HCT116 (cell line): ENCODE measurements at regions not wholly inside any gene's neighbourhood (a gene's known extent, or its start where the extent isn't known, plus 50 kb on each side); places are given as distances from the start of the nearest gene placed in this dataset.

ENCODE experiments used
- ATAC-seq: fragments of 200-7000 bp; cut with Tn5 transposase; 2 replicates; pipeline ENCODE4 v1.9.1; 2020; ENCODE audit warnings: mild to moderate bottlenecking, moderate library complexity
- BruUV-seq: library from RNA; stranded (reverse); fragments of 400-500 nt; replicated peaks from 2 replicates; lab custom pipeline; 2021; lab: Mats Ljungman, UMichigan
- CTCF ChIA-PET: fragments of 300-600 bp; sonication (Branson Sonifier 250); formaldehyde crosslinking; loops from one replicate; lab custom pipeline; 2021; ENCODE audit warnings: antibody characterized with exemption; lab: Charles Lee
- POLR2A ChIA-PET: fragments of 300-600, 350-600 bp; sonication (Branson Sonifier 250); formaldehyde crosslinking; loops from one replicate; lab custom pipeline; 2021; ENCODE audit warnings: antibody characterized with exemption; lab: Charles Lee
- RAD21 ChIA-PET, 2 experiments: fragments of 300-600 bp; sonication (Branson Sonifier 250); formaldehyde crosslinking; loops; one replicate each; lab custom pipeline; 2023; ENCODE audit warnings: low total read pairs in 2 of 2; ENCODE audit not compliant: uncharacterized antibody in 2 of 2, unreplicated experiment in 2 of 2, low non-redundant PET in 1 of 2; lab: Charles Lee
- DNase-seq: peaks from one replicate; pipeline ENCODE4 v3.0.0-alpha.2; 2010; ENCODE audit warnings: low read depth, low spot score
- H2AFZ ChIP-seq: fragments of 200-600 bp; shearing (Covaris generic), sonication (generic); 2 replicates; pipeline ENCODE4 v1.6.1; 2017; ENCODE audit warnings: low read depth, mixed run types, mixed read lengths, antibody characterized with exemption, low read length; ENCODE audit not compliant: poor library complexity, severe bottlenecking
- H3K27ac ChIP-seq: 2 replicates; pipeline ENCODE4 v1.5.1; 2012; ENCODE audit warnings: low read depth, low read length
- H3K27me3 ChIP-seq: fragments of 200-600 bp; sonication (generic); 2 replicates; pipeline ENCODE4 v1.6.1; 2016; ENCODE audit warnings: mixed run types, low read length, mixed read lengths; ENCODE audit not compliant: insufficient read depth
- H3K36me3 ChIP-seq, 2 experiments: fragments of 200-500 bp in 1 of 2; fragments of 200-600 bp in 1 of 2; sonication (Bioruptor generic) in 1 of 2; sonication (generic) in 1 of 2; 2 replicates each; pipeline versions ENCODE4 v1.5.1 to v1.6.1; 2014 to 2016; ENCODE audit warnings: low read length in 2 of 2, inconsistent platforms in 1 of 2, mixed read lengths in 1 of 2, mixed run types in 1 of 2; ENCODE audit not compliant: insufficient read depth in 2 of 2, control insufficient read depth in 1 of 2
- H3K4me1 ChIP-seq, 2 experiments: fragments of 200-600 bp in 1 of 2; sonication (generic) in 1 of 2; 2 replicates each; pipeline versions ENCODE4 v1.5.1 to v1.6.1; 2012 to 2017; ENCODE audit warnings: low read length in 2 of 2, inconsistent platforms in 1 of 2, mild to moderate bottlenecking in 1 of 2, mixed read lengths in 1 of 2, mixed run types in 1 of 2, moderate library complexity in 1 of 2; ENCODE audit not compliant: insufficient read depth in 2 of 2, control insufficient read depth in 1 of 2
- H3K4me2 ChIP-seq: fragments of 200-600 bp; sonication (generic); 2 replicates; pipeline ENCODE4 v1.6.1; 2017; ENCODE audit warnings: mixed run types, low read length, mixed read lengths
- H3K4me3 ChIP-seq, 2 experiments: fragments of 200-600 bp in 1 of 2; sonication (generic) in 1 of 2; replicated peaks in 1 of 2; 2 replicates each; pipeline ENCODE4 v1.5.1; 2011 to 2016; ENCODE audit warnings: low read length in 2 of 2, control low read depth in 1 of 2, low read depth in 1 of 2, mild to moderate bottlenecking in 1 of 2, mixed read lengths in 1 of 2, mixed run types in 1 of 2
- H3K79me2 ChIP-seq: fragments of 200-600 bp; sonication (generic); 2 replicates; pipeline ENCODE4 v1.6.1; 2017; ENCODE audit warnings: mild to moderate bottlenecking, mixed run types, low read length, moderate library complexity, mixed read lengths; ENCODE audit not compliant: insufficient read depth
- H3K9ac ChIP-seq: fragments of 200-600 bp; sonication (generic); 2 replicates; pipeline ENCODE4 v1.6.1; 2016; ENCODE audit warnings: low read length, mixed read lengths
- H3K9me2 ChIP-seq: fragments of 200-600 bp; sonication (generic), shearing (Covaris generic); 2 replicates; pipeline ENCODE4 v1.6.1; 2017; ENCODE audit warnings: mixed run types, mild to moderate bottlenecking, moderate library complexity; ENCODE audit not compliant: insufficient read depth
- H3K9me3 ChIP-seq, 2 experiments: fragments of 200-500 bp in 1 of 2; fragments of 200-600 bp in 1 of 2; sonication (Bioruptor generic) in 1 of 2; sonication (generic) in 1 of 2; 2 replicates each; pipeline ENCODE4 v1.6.1; 2014 to 2017; ENCODE audit warnings: low read length in 2 of 2, mixed read lengths in 2 of 2, inconsistent platforms in 1 of 2, low read depth in 1 of 2, mild to moderate bottlenecking in 1 of 2, mixed run types in 1 of 2, moderate library complexity in 1 of 2; ENCODE audit not compliant: control insufficient read depth in 1 of 2, insufficient read depth in 1 of 2
- H4K20me1 ChIP-seq: fragments of 200-600 bp; sonication (generic), shearing (Covaris generic); 2 replicates; pipeline ENCODE4 v1.6.1; 2017; ENCODE audit warnings: mixed run types, mild to moderate bottlenecking, moderate library complexity; ENCODE audit not compliant: insufficient read depth
- CBX3 ChIP-seq: IDR thresholded peaks from 2 replicates; pipeline ENCODE4 v1.6.1; 2012; ENCODE audit warnings: low read depth
- CEBPB ChIP-seq: IDR thresholded peaks from 2 replicates; pipeline ENCODE4 v1.6.1; 2012; ENCODE audit warnings: low read depth
- ELF1 ChIP-seq: IDR thresholded peaks from 2 replicates; pipeline ENCODE4 v1.6.1; 2012; ENCODE audit warnings: low read depth, borderline replicate concordance
- EZH2 ChIP-seq: fragments of 200-600 bp; sonication (generic); IDR thresholded peaks from 2 replicates; pipeline ENCODE4 v1.6.1; 2017; ENCODE audit warnings: antibody characterized with exemption, mixed run types
- EZH2phosphoT487 ChIP-seq: fragments of 200-600 bp; IDR thresholded peaks from 2 replicates; pipeline ENCODE4 v1.6.1; 2018; ENCODE audit warnings: antibody characterized with exemption, borderline replicate concordance
- JUND ChIP-seq: IDR thresholded peaks from 2 replicates; pipeline ENCODE4 v1.6.1; 2012
- MAX ChIP-seq: IDR thresholded peaks from 2 replicates; pipeline ENCODE4 v1.6.1; 2012
- POLR2A ChIP-seq: IDR thresholded peaks from 2 replicates; pipeline ENCODE4 v1.7.0; 2011; ENCODE audit warnings: borderline replicate concordance; ENCODE audit not compliant: insufficient read depth, insufficient read length; ENCODE audit errors: extremely low read depth
- POLR2AphosphoS5 ChIP-seq: IDR thresholded peaks from 2 replicates; pipeline ENCODE4 v1.6.1; 2011; ENCODE audit warnings: mild to moderate bottlenecking, low read depth, low read length, moderate library complexity
- RAD21 ChIP-seq: IDR thresholded peaks from 2 replicates; pipeline ENCODE4 v1.6.1; 2012; ENCODE audit warnings: low read depth, mild to moderate bottlenecking
- SIN3A ChIP-seq: IDR thresholded peaks from 2 replicates; pipeline ENCODE4 v1.6.1; 2012; ENCODE audit warnings: low read depth
- SP1 ChIP-seq: IDR thresholded peaks from 2 replicates; pipeline ENCODE4 v1.6.1; 2012; ENCODE audit warnings: low read depth
- TCF7L2 ChIP-seq: IDR thresholded peaks from 2 replicates; pipeline ENCODE4 v1.7.0; 2011; ENCODE audit warnings: borderline replicate concordance, inconsistent platforms; ENCODE audit not compliant: insufficient read depth, insufficient read length; ENCODE audit errors: extremely low read depth
- YY1 ChIP-seq: IDR thresholded peaks from 2 replicates; pipeline ENCODE4 v1.6.1; 2011; ENCODE audit warnings: low read length, low read depth, moderate library complexity, mild to moderate bottlenecking; ENCODE audit not compliant: insufficient replicate concordance; ENCODE audit errors: extremely low read depth
- ZBTB33 ChIP-seq: IDR thresholded peaks from 2 replicates; pipeline ENCODE4 v1.6.1; 2011; ENCODE audit warnings: mild to moderate bottlenecking, low read length, moderate library complexity; ENCODE audit not compliant: insufficient replicate concordance; ENCODE audit errors: extremely low read depth
- ZFX ChIP-seq: fragments of 450-650 bp; IDR thresholded peaks from 2 replicates; pipeline ENCODE4 v1.6.1; 2017
- intact Hi-C: fragments of 100-400 bp; cut with micrococcal nuclease; formaldehyde crosslinking; loops from 2 replicates; pipeline ENCODE4 v1.10.0; 2022
- TF ChIP-seq, protein P1 (sequence below): IDR thresholded peaks from 2 replicates; pipeline ENCODE4 v1.6.1; 2012
- TF ChIP-seq, protein P2 (sequence below), 3 experiments: fragments of 200-600 bp in 1 of 3; sonication (generic) in 1 of 3; IDR thresholded peaks in 2 of 3; conservative IDR thresholded peaks in 1 of 3; 2 replicates each; pipeline ENCODE4 v1.5.1; 2012 to 2017; ENCODE audit warnings: low read depth in 2 of 3, low read length in 2 of 3, antibody characterized with exemption in 1 of 3, borderline replicate concordance in 1 of 3, control low read depth in 1 of 3, mild to moderate bottlenecking in 1 of 3, mixed read lengths in 1 of 3, mixed run types in 1 of 3, moderate library complexity in 1 of 3; ENCODE audit not compliant: insufficient read depth in 1 of 3

GRCh38 chr16:55142405-55142804 lies 181.6 kb upstream of the IRX6 start:
- H4K20me1 ChIP-seq = no peaks in the 10 kb centered on the region
- peaks cover 34% of the 10 kb centered on the region; the same call in 1 of the 2 replicates for H3K27me3 ChIP-seq
- DNase-seq = no peak
- ATAC-seq = no peak
- H3K9me2 ChIP-seq = no peaks in the 10 kb centered on the region
- H3K4me1 ChIP-seq = no peaks in the 10 kb centered on the region
- ChIA-PET CTCF (no interaction called here), RAD21 (no interaction called here), POLR2A (no interaction called here)
- H3K36me3 ChIP-seq = no peaks in the 10 kb centered on the region
- no peak overlapping the region for H3K9ac ChIP-seq
- H3K9me3 ChIP-seq = no peaks in the 10 kb centered on the region
- no peaks in the 10 kb centered on the region for H3K79me2 ChIP-seq
- intact Hi-C loops = no loop called here
- BruUV-seq = no TSS peak
- no peak overlapping the region for H3K4me3 ChIP-seq
- no peak overlapping the region for H2AFZ ChIP-seq
- no peak overlapping the region for H3K27ac ChIP-seq
- no peak overlapping the region for H3K4me2 ChIP-seq
- TF ChIP-seq SP1 = no peak
- TF ChIP-seq, protein P1, sequence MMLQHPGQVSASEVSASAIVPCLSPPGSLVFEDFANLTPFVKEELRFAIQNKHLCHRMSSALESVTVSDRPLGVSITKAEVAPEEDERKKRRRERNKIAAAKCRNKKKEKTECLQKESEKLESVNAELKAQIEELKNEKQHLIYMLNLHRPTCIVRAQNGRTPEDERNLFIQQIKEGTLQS = no peak
- no peak for TF ChIP-seq MAX
- no peak for TF ChIP-seq SIN3A
- no peak for TF ChIP-seq CEBPB
- TF ChIP-seq, protein P2, sequence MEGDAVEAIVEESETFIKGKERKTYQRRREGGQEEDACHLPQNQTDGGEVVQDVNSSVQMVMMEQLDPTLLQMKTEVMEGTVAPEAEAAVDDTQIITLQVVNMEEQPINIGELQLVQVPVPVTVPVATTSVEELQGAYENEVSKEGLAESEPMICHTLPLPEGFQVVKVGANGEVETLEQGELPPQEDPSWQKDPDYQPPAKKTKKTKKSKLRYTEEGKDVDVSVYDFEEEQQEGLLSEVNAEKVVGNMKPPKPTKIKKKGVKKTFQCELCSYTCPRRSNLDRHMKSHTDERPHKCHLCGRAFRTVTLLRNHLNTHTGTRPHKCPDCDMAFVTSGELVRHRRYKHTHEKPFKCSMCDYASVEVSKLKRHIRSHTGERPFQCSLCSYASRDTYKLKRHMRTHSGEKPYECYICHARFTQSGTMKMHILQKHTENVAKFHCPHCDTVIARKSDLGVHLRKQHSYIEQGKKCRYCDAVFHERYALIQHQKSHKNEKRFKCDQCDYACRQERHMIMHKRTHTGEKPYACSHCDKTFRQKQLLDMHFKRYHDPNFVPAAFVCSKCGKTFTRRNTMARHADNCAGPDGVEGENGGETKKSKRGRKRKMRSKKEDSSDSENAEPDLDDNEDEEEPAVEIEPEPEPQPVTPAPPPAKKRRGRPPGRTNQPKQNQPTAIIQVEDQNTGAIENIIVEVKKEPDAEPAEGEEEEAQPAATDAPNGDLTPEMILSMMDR (IDR thresholded peaks at IDR 0.05 in 2 of 3, conservative IDR thresholded peaks at IDR 0.05 in 1 of 3; ENCODE audit: borderline replicate concordance in 1 of 3, insufficient read depth in 1 of 3, low read depth in 2 of 3, low read length in 2 of 3) = no peak
- TF ChIP-seq JUND = no peak
- no peak for TF ChIP-seq ZBTB33
- no peak for TF ChIP-seq ZFX
- no peak for TF ChIP-seq ELF1
- no peak for TF ChIP-seq CBX3
- TF ChIP-seq RAD21 = no peak
- TF ChIP-seq TCF7L2 = no peak
- TF ChIP-seq EZH2 = no peak
- no peak for TF ChIP-seq POLR2AphosphoS5
- TF ChIP-seq EZH2phosphoT487 = no peak
- TF ChIP-seq YY1 = no peak
- TF ChIP-seq POLR2A = no peak
